ENCODE measurements at regions not wholly inside any gene's neighbourhood (a gene's known extent, or its start where the extent isn't known, plus 50 kb on each side); places are given as distances from the start of the nearest gene placed in this dataset.

GRCh38 chr10:128971374-128972035, 495.5 kb upstream of the MGMT start:
- no peak for DNase-seq (ENCODE audit: low read depth in 4 of 4, low spot score in 3 of 4)

GRCh38 chr10:128972036-128972405, 495.0 kb upstream of the MGMT start:
- no peak for DNase-seq (ENCODE audit: low read depth in 4 of 4, low spot score in 3 of 4)

- no peak for DNase-seq (ENCODE audit: low read depth in 4 of 4, low spot score in 3 of 4)
Measured at GRCh38 chr10:128973221-128973620, 493.8 kb upstream of the MGMT start.

GRCh38 chr10:128976856-128977255, 490.2 kb upstream of the MGMT start:
- no peak for DNase-seq (ENCODE audit: low read depth in 4 of 4, low spot score in 3 of 4)

GRCh38 chr10:128978211-128978610, 488.8 kb upstream of the MGMT start:
- no peak for DNase-seq (ENCODE audit: low read depth in 4 of 4, low spot score in 3 of 4)

GRCh38 chr10:128979405-128979804, 487.6 kb upstream of the MGMT start:
- DNase-seq (ENCODE audit: low read depth in 4 of 4, low spot score in 3 of 4), result no peak

GRCh38 chr10:128981251-128981650, 485.8 kb upstream of the MGMT start:
- DNase-seq (ENCODE audit: low read depth in 4 of 4, low spot score in 3 of 4), result no peak

GRCh38 chr10:128981881-128982615, 485.0 kb upstream of the MGMT start:
- DNase-seq (ENCODE audit: low read depth in 4 of 4, low spot score in 3 of 4), result no peak

- DNase-seq (ENCODE audit: low read depth in 4 of 4, low spot score in 3 of 4), result no peak
Measured at GRCh38 chr10:128982616-128982915, 484.5 kb upstream of the MGMT start.

- no peak for DNase-seq (ENCODE audit: low read depth in 4 of 4, low spot score in 3 of 4)
Measured at GRCh38 chr10:128985036-128985435, 482.0 kb upstream of the MGMT start.

GRCh38 chr10:128990986-128991385, 476.1 kb upstream of the MGMT start:
- no peak for DNase-seq (ENCODE audit: low read depth in 4 of 4, low spot score in 3 of 4)

- DNase-seq (ENCODE audit: low read depth in 4 of 4, low spot score in 3 of 4), result no peak
Measured at GRCh38 chr10:128992770-128993169, 474.3 kb upstream of the MGMT start.

- no peak for DNase-seq (ENCODE audit: low read depth in 4 of 4, low spot score in 3 of 4)
Measured at GRCh38 chr10:128993443-128993842, 473.6 kb upstream of the MGMT start.

GRCh38 chr10:128993911-128994538, 473.0 kb upstream of the MGMT start:
- DNase-seq (ENCODE audit: low read depth in 4 of 4, low spot score in 3 of 4), result no peak

GRCh38 chr10:128994598-128995143, 472.4 kb upstream of the MGMT start:
- DNase-seq (ENCODE audit: low read depth in 4 of 4, low spot score in 3 of 4), result no peak

- DNase-seq (ENCODE audit: low read depth in 4 of 4, low spot score in 3 of 4), result no peak
Measured at GRCh38 chr10:128995676-128996075, 471.4 kb upstream of the MGMT start.

- DNase-seq (ENCODE audit: low read depth in 4 of 4, low spot score in 3 of 4), result no peak
Measured at GRCh38 chr10:128996092-128996491, 470.9 kb upstream of the MGMT start.

GRCh38 chr10:128998101-128998805, 468.8 kb upstream of the MGMT start:
- DNase-seq (ENCODE audit: low read depth in 4 of 4, low spot score in 3 of 4), result no peak

GRCh38 chr10:129004398-129004797, 462.6 kb upstream of the MGMT start:
- DNase-seq (ENCODE audit: low read depth in 4 of 4, low spot score in 3 of 4), result no peak

- DNase-seq (ENCODE audit: low read depth in 4 of 4, low spot score in 3 of 4), result no peak
Measured at GRCh38 chr10:129005080-129005479, 462.0 kb upstream of the MGMT start.

- DNase-seq (ENCODE audit: low read depth in 4 of 4, low spot score in 3 of 4), result no peak
Measured at GRCh38 chr10:129005804-129006203, 461.2 kb upstream of the MGMT start.

Data from right renal pelvis (tissue), 4 donors.